B cell (primary cell): ENCODE measurements at regions not wholly inside any gene's neighbourhood (a gene's known extent, or its start where the extent isn't known, plus 50 kb on each side); places are given as distances from the start of the nearest gene placed in this dataset.

Experiments used
- CTCF ChIP-seq: fragments of 200-600 bp; IDR thresholded peaks from one replicate; pipeline ENCODE4 v1.8.0; 2022; ENCODE audit warnings: antibody characterized with exemption, mild to moderate bottlenecking
- EZH2 ChIP-seq: IDR thresholded peaks from 2 replicates; pipeline ENCODE4 v1.6.1; 2012; ENCODE audit warnings: borderline replicate concordance, low read depth, mild to moderate bottlenecking, moderate library complexity, low read length; ENCODE audit not compliant: insufficient read depth, poor library complexity, severe bottlenecking

GRCh38 chr1:209130886-209131285 lies 452.6 kb upstream of the CAMK1G start:
- TF ChIP-seq CTCF (no peak), EZH2 (no peak)
